ENCODE measurements at regions not wholly inside any gene's neighbourhood (a gene's known extent, or its start where the extent isn't known, plus 50 kb on each side); places are given as distances from the start of the nearest gene placed in this dataset.

- H3K9me3 ChIP-seq (replicated peaks; ENCODE audit: control insufficient read depth, insufficient read depth, low read length) = peaks cover 8% of the 10 kb centered on the region
- BruUV-seq (replicated peaks) = no TSS peak
- H3K79me2 ChIP-seq (ENCODE audit: control insufficient read depth, insufficient read depth, low read length) = no peaks in the 10 kb centered on the region
- H3K9me1 ChIP-seq (replicated peaks; ENCODE audit: control insufficient read depth, extremely low read depth, insufficient read depth, low read length) = no peaks in the 10 kb centered on the region
- no peaks in the 10 kb centered on the region for H3K36me3 ChIP-seq (ENCODE audit: control insufficient read depth in 2 of 2, extremely low read depth in 1 of 2, insufficient read depth in 2 of 2, low read length in 2 of 2)
- ChIA-PET POLR2A (no interaction called here), CTCF (no interaction called here)
- H3K4me3 ChIP-seq (replicated peaks in 1 of 3; ENCODE audit: insufficient read depth in 1 of 3, low read depth in 1 of 3, low read length in 3 of 3) = no peak overlapping the region
- H2AFZ ChIP-seq (ENCODE audit: low read depth, low read length) = no peak overlapping the region
- H3K9ac ChIP-seq (replicated peaks; ENCODE audit: extremely low read depth, insufficient read depth, low read length) = no peak overlapping the region
- dilution Hi-C loops (cut with MboI; ENCODE audit: extremely low pct_ligation_motif_present, low sequenced_read_pairs) (no loop called here), intact Hi-C loops (cut with micrococcal nuclease) (no loop called here)
- no peak for TF ChIP-seq MAX (IDR thresholded peaks at IDR 0.05; ENCODE audit: insufficient read depth, insufficient read length)
- no peak for TF ChIP-seq EZH2 (IDR thresholded peaks at IDR 0.05; ENCODE audit: borderline replicate concordance, low read depth, low read length, severe bottlenecking)
- no peak for TF ChIP-seq MYC (IDR thresholded peaks at IDR 0.05; ENCODE audit: low read depth, low read length)
- TF ChIP-seq CTCF (IDR thresholded peaks at IDR 0.05; ENCODE audit: extremely low read depth in 1 of 2, insufficient read depth in 1 of 2, low read depth in 1 of 2, low read length in 2 of 2) = no peak
- TF ChIP-seq POLR2A (IDR thresholded peaks at IDR 0.05; ENCODE audit: low read depth, low read length) = no peak
- no peak for TF ChIP-seq GATA2 (IDR thresholded peaks at IDR 0.05; ENCODE audit: insufficient read depth, insufficient read length, low read depth, low read length)
- no peak for TF ChIP-seq POLR2AphosphoS5 (IDR thresholded peaks at IDR 0.05; ENCODE audit: insufficient read depth, low read depth, low read length)
- TF ChIP-seq FOS (IDR thresholded peaks at IDR 0.05; ENCODE audit: borderline replicate concordance, insufficient read depth, low read length) = no peak
- TF ChIP-seq JUN (IDR thresholded peaks at IDR 0.05; ENCODE audit: borderline replicate concordance, insufficient read depth, insufficient read length, low read depth) = no peak
- FAIRE-seq = no peak
- DNase-seq (ENCODE audit: low read depth, low spot score) = no peak
- no peaks in the 10 kb centered on the region for H4K20me1 ChIP-seq (replicated peaks; ENCODE audit: control insufficient read depth, extremely low read depth, insufficient read depth, low read length)
- H3K27ac ChIP-seq (ENCODE audit: insufficient read depth, low read depth, low read length) = no peak overlapping the region
- no peak overlapping the region for H3K4me2 ChIP-seq (ENCODE audit: insufficient read depth, low read length)
- H3K27me3 ChIP-seq (ENCODE audit: control insufficient read depth in 2 of 2, insufficient read depth in 2 of 2, low read length in 2 of 2) = no peaks in the 10 kb centered on the region
- no peaks in the 10 kb centered on the region for H3K4me1 ChIP-seq (ENCODE audit: control insufficient read depth, extremely low read depth, insufficient read depth, low read length)
Measured at GRCh38 chr11:71182791-71183677, 69.3 kb downstream of the SHANK2 start.

All from endothelial cell of umbilical vein (primary cell).